MV-4-11 (cell line): ENCODE measurements at regions not wholly inside any gene's neighbourhood (a gene's known extent, or its start where the extent isn't known, plus 50 kb on each side); places are given as distances from the start of the nearest gene placed in this dataset.

ENCODE experiments used
- DNase-seq: peaks from one replicate; lab custom pipeline; 2025; lab: John Stamatoyannopoulos, UW

DNA sequence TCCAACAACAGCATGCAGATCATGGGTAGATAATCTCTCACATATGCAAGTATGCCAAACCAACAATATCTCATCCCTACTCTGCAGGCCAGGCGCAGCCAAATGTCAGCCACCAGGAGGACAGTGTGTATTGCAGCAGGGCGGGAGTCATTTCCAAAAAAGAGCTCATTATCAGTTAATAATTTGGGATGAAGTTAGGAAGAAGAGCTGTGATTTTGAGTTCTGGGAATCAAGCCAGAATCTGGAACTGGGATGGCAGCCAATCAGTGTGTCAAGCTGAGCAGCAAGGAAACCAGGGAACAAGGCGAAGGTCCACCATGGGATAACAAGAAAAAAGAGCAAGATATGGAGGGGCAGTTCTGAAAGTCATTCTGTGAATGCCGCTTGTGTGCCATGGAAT is 88.2 kb upstream of the CAMK2D start:
- DNase-seq, result no peak

DNA sequence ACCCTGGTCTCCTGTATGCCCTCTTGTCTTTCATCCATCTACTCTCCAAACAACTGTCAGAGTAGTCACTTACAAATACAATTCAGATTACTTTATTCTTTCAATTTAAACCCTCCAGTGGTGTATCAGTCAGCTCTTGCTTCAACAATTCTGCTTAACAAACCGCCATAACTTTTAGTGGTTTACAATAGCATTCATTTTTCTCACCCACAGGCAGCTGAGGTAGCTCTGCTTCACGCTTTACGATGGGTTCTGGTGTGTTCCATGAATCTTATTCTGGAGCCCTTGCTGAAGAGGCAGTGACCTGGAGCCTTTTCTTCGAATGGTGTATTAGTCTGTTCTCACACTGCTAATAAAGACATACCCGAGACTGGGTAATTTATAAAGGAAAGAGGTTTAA is 86.2 kb upstream of the CAMK2D start:
- no peak for DNase-seq

DNA sequence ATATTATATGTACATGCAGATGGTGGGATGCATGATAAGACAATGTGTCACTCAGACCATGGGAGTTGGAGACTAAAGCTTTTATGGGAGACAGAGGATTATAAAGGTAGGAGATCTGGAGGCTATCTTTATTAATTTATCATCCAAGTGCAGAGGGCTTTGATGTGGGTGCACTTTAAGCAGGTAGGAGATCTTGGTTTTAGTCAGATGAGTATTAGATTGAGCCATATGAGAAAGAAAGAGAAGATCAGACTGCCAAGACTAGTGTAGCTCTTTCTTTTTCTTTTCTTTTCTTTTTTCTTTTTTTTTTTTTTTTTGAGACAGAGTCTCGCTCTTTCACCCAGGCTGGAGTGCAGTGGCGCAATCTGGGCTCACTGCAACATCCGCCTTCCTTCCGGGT is 84.9 kb upstream of the CAMK2D start:
- DNase-seq, result no peak

DNA sequence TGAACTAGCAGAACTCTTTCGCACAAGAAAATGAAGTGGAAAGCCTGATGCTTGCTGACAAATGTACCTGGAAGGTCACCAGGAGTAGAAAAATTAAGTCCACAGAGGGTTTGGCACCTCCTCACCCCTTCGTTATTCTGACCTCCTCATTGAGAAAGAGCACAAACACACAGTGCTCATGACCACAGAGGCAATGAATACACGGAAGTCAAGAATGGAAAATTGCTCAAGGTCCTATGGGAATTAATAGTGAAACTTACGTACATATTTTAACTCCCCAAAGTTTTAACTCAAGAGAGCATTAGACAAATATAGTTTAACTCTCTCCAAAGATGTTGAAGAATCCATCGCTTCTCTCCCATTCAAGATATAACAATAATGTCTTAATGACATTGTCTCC is 83.6 kb upstream of the CAMK2D start:
- DNase-seq, result peak; percentile 50

DNA sequence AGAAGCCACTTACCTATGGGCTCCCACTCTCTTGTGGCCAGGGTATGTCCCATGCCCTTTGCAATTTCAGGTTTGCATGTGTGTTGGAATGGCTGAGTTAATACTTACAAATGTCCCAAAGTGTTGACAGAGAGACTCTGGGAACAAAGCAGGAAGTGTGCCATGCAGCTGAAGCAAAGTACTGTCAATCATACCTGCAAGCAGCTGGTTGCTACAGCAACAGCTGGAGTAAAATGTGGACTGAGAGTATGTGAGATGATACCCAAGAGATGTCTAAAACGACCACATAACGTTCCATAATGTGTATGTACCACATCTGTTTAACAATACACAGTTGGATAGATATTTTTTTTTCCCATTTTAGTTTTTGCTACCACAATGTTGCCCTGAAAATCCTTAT is 82.8 kb upstream of the CAMK2D start:
- no peak for DNase-seq

DNA sequence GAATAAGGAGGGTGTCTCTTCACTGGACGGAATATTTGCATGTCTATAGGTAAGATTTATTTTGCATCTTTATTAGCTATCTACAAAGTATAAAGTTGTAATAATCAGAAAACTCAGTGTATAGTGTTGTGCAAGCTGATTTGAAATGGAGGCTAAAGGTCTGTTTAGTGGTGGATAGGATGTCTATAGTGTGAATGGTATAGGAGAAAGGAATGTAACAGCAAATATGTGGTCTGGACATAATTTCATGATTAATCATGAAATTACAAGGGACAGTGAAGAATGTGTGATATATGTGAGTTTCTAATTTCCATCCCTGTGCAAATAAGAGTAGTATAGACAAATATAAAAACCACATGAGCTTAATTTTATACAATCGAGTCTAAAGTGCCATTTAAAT is 79.3 kb upstream of the CAMK2D start:
- DNase-seq, result no peak

DNA sequence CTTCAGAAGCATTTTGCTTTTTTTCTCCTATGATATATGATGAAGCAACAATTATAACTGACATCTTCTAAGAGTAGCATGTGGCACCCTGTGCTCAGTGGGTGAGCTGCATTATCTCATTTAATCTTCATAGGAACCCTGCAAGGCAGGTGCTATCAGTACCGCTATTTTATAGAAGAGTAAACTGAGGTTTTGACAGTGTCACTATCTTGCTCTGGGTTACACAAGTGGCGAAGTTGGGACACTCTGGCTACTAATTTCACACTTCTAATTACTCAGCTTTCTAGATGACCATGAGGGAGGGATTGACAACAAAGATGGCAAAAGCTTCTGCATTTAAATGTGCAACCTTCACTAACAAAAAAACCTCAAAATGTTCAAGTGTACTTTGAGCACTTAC is 76.9 kb upstream of the CAMK2D start:
- DNase-seq, result peak; percentile 26

DNA sequence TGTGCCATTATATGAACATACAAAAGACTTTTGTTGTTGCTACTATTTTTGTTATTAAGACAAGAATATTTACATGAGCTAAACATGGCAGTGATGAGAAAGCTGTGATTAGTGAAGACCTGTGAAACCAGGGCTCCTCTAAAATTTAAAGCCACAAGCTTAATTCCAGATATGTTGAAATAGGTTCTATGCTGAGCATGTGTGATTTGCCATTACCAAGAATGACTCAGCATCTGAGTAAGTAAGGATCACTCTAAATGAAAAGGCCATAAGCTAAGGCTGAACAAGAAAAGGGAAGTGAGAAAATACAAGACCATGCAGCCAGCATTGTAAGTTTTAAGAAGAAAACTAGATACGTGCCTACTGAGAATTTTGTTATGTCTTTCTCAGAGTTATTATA is 75.9 kb upstream of the CAMK2D start:
- DNase-seq, result peak; percentile 99

DNA sequence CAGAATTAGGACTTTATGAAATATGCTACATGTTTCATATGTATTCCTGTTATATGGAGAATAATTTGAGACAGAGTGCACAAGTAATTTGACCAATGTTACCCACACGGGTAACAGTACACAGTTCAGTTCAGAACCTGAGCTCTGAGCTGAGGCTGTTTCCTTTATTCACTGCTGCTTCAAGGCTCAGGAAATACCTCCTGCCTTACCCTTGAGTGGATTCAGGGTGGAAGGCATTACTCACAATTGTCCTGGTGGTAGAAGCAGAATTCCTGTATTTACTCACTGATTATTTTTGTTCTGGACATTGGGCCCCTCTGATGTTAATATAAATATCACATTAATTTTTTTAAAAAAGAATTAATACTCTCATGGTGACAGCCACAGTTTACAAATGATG is 73.5 kb upstream of the CAMK2D start:
- no peak for DNase-seq

DNA sequence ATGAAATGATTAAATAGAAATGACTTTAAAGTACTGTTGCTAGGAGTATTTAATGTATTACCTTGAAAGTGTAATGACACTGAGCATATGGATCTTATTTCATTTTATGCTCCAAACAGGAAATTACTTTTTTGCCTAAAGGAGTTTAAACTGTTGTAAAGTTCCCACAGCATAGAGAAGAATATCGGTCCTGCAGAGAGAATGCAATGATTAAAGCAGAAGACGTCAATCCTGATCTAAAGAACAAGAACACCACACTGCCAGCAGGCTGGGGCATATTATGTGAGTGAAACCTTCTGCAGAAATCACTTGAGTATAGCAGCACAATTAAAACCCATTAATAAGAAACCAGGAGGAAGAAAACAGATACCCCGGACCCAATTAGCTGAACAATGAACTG is 72.8 kb upstream of the CAMK2D start:
- no peak for DNase-seq

DNA sequence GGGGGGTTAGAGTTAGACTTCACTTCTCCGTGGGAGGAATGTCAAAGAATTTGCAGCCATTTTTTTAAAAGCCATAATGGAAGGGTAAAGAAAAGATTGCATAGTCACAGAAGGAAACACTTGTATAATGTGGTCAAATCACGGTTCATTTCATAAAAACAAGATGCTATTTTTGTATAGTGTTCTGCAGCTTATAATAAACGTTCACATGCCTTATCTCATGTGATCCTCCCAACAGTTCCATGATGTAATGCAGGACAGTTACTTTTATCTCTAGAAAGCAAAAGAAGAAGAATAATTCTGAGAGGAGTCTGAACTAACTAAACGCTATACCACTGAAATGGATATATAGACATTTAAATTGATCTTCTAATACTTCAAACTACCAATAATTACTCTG is 71.3 kb upstream of the CAMK2D start:
- peak; percentile 64 for DNase-seq

DNA sequence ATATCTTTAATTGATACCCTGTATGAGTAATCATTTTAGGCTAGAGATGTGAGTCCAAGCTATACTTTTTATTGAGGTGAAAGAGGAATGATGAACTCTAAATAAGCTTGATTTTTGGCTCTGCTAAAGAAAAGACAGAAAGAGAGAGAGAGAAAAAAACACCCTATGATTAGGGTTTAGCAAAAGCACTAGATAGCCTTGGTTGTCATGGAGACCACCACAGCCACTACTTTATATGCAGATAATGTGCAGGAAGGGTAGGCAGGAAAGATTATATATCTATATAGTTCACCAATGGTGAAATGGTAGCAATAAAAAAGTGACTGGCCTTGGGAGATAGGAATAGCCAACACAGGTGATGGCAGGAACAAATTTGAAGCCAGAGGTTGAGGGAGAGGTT is 69.9 kb upstream of the CAMK2D start:
- no peak for DNase-seq

DNA sequence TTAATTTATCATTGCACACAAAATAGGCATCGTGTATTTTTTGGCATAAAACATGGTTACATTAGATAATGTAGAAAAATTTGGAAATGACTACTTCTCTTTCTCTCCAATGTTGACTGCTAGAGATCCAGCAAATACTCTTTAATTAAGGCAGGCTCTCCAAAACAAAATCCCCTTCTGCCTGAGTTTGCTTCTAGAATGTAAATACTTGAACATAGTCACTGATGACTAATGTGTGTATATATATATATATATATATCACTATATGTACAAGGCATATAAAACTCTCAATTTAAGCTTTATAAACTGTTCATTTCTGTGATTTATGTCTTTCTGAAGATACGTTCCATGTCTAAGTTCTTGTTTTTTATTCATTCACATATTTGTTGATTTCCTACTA is 67.2 kb upstream of the CAMK2D start:
- DNase-seq, result no peak

DNA sequence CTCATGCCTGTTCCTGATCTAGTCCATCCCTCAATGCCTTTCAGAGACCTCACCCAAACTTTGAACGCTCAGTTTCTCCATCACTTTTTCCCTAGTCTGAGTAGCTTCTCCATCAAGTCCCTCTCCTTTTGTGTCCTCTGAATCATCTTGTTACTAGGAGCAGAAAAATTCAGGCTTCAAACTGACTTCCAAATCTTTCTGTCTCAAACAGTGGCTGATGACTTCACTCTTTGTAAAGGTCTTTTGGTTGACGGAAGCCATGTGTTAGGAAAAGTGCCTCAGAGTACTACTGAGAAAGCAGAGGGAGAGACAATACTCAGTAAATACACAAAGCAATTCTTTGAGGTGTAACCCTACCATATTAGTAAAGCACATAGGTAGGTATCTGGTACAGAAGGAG is 65.7 kb upstream of the CAMK2D start:
- no peak for DNase-seq

DNA sequence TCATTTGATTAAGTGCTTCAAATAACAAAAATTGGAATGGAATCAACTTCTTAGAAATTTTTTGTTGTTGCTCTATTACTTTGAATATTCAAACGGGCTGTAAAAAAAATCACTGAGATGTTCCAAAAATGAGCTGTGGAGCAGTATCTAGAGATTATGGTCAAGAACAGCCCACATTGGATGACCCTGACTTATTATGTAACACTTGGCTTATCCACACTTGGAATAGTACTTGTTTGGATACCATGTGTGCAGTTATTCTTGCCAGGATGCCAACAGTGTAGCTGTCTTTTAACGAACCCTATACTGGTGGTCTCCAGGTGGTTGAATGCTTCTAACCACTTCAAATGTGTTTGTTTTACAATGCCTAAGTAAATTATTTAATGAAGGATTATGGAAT is 64.9 kb upstream of the CAMK2D start:
- DNase-seq, result no peak

DNA sequence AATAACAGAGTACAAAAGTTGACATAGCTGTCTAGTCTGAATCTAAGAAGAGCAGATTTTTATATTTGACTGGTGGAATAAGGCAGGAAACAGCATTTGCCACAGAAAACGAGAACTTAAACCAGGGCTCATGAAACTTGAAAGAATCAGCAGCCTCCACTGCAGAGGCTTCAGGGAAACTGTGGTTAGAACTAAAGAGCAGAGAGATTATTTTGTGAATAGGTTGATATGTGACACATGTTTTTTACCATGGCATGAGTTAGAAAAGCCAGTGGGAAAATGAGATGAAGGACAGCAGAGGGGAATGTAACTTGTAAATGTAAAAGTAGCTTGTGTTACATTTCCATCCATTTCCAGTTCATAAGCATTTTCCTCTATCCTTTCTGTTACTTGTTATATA is 63.7 kb upstream of the CAMK2D start:
- DNase-seq, result peak; percentile 88

DNA sequence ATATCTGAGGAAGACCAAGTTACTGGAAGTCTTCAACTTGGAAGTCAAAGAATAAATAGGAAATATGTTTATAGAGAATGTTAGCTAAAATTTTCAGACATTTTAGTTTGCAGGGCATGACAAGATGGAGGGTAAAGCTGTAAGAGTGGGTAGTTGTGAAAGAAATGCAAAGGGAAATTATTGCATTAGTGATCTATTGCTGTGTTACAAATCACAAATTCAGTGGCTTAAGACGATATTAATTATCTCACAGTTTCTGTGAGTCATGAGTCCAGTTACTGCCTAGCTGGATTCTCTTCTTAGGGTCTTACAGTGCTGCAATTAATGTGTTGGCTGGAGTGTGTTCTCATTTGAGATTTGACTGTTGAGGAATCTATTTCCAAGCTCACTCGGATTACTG is 62.9 kb upstream of the CAMK2D start:
- DNase-seq, result no peak

DNA sequence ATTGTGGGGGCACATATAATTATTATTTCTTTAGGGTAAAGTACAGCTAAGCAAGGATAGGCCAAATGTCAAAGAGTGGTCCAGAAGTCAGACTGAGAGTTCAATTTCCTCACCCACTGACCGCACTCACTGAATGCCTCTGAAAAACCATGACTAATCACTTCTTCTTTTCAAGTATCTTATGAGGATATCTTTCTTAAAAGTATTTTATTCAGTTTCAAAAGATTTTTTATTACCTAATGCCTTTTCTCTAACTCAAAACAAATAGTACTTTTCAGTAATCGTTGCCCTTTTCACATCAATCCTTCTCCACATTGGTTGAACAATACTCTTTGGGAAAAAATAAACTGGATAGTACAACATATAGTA is 61.7 kb upstream of the CAMK2D start:
- peak; percentile 91 for DNase-seq

DNA sequence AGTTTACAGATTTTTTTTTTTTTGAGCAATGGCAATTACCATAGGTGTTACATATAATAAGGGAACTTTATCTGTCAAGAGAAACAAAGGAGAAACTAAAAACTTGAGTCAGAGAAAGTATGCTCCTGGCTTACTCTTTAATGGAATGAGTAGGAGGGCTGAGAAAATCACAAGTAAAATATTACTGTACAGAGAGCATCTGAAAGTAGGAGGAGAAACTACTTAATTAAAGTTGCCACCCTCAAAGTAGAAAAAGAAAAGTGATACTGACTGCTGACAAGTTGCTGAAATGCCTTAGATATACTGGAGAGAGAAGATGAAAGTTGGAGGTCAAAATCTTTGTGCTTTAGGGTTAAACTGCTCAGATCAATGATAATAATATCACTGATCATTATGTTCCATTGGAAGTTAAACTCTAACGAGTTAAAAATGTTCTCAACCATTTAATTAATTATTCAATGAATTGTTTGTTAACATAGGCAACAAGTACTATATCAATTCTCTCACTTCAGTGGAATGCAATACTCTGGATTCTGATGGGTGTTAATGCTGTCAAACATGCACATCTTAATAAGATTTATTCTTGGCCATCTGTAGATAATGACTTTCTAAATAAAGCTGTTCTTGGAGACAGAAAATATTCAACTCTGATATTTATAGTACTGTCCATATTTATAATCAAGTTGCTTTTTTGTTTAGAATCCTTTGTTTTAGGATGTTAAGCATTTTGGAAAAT is 61.2 kb upstream of the CAMK2D start:
- no peak for DNase-seq

DNA sequence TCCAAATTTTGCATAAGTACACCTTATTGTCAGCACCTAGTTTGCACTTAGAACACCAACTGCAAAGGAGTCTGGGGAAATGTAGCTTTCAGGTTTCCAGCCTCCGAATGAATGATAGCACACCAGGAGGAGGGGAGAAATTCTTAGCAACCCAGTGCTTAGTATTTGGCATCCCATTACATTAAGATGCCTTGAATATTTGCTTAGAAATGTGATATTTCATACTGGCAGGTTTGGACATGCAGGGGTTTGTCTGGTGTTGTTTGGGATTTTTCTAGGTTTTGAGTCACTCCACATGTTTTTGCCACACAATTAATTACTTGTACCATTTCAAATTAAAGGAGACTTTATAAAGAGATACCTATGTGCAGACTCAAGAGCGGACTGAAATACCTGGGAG is 60.3 kb upstream of the CAMK2D start:
- no peak for DNase-seq

DNA sequence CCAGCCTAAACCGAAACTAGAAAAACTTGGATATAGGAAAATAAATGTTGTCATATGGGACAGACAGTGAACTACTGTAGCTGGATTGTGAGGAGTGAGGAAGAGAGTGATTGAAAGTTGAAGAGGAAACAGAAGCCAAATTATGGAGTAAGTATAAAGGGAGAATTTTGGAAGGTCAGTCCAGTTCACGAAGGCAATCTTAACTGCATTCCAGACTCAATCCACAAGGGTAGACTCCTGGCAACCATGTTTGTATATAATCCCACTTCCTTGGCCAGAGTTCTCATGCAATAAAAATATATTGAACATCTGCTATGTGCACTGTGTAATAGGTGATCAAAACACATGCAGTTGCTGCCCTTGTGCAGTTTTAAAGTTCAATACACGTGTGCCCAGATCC is 58.6 kb upstream of the CAMK2D start:
- DNase-seq, result no peak

DNA sequence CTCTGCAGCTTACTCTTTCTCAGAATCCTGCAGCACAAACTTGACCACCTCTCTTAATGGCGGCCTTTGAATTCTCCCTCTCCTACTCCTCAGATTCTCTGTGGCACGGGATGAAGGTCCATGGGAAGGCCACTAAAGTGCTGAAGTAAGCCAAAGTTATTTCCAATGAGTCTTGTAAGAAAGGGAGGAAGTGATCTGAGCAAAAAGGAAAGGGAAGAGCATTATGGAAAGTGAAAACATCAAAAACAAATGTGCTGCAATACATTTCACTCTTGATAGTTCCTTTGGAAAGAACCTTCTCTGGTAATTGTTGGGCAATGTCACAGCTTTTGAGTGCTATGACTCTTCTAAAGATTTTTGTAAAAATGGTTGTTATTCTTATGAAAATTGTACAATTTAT is 54.3 kb upstream of the CAMK2D start:
- DNase-seq, result peak; percentile 89

DNA sequence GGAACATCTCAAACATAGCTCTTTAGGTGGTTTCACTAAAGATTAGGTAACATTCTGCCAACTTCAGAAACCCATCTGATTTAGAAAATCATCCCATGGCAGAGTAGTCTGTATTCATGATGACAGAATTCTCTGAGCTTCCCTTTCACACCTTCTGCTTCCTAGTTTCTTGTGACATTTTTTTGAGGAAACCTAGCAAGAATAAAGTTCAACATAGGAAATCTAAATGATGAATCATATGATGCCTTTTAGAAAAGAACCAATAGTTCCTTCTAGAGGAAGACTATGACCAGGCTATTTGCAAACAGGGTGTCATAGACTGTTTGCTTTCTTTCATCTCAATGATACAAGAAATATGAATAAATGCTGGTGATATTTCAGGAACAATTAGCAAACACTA is 49.8 kb upstream of the CAMK2D start:
- DNase-seq, result peak; percentile 44
